Esophagus muscularis mucosa (tissue), 4 donors: ENCODE measurements at regions not wholly inside any gene's neighbourhood (a gene's known extent, or its start where the extent isn't known, plus 50 kb on each side); places are given as distances from the start of the nearest gene placed in this dataset.

Source experiments
- EP300 ChIP-seq: sonication (generic); formaldehyde crosslinking; IDR thresholded peaks from one replicate; pipeline ENCODE4 v1.6.1; 2017; ENCODE audit warnings: antibody characterized with exemption
- POLR2AphosphoS5 ChIP-seq, 2 donors: sonication (generic); formaldehyde crosslinking; IDR thresholded peaks; one replicate each; pipeline ENCODE4 v1.6.1; 2017; ENCODE audit warnings: antibody characterized with exemption in 2 of 2
- TF ChIP-seq, protein P1 (sequence below), 3 experiments: fragments of 200-600 bp in 2 of 3; fragments of 450-650 bp in 1 of 3; sonication (generic) in 2 of 3; IDR thresholded peaks; one replicate each; pipeline ENCODE4 v1.5.1; 2017 to 2019; ENCODE audit warnings: antibody characterized with exemption in 3 of 3, mild to moderate bottlenecking in 2 of 3, moderate library complexity in 1 of 3

DNA sequence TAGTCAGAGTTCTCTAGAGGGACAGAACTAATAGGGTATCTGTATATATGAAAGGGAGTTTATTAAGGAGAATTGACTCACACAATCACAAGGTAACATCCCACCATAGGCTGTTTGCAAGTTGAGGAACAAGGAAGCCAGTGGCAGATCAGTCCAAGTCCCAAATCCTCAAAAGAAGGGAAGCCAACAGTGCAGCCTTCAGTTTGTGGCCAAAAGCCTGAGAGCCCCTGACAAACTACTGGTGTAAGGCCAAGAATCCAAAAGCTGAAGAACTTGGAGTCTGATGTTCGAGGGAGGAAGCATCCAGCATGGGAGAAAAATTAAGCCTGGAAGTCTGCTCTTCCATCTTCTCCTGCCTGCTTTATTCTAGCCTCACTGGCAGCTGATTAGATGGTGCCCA, 1107.2 kb upstream of the CELF2 start:
- TF ChIP-seq POLR2AphosphoS5 (IDR thresholded peaks at IDR 0.05) (no peak), EP300 (no peak)
- TF ChIP-seq, protein P1, sequence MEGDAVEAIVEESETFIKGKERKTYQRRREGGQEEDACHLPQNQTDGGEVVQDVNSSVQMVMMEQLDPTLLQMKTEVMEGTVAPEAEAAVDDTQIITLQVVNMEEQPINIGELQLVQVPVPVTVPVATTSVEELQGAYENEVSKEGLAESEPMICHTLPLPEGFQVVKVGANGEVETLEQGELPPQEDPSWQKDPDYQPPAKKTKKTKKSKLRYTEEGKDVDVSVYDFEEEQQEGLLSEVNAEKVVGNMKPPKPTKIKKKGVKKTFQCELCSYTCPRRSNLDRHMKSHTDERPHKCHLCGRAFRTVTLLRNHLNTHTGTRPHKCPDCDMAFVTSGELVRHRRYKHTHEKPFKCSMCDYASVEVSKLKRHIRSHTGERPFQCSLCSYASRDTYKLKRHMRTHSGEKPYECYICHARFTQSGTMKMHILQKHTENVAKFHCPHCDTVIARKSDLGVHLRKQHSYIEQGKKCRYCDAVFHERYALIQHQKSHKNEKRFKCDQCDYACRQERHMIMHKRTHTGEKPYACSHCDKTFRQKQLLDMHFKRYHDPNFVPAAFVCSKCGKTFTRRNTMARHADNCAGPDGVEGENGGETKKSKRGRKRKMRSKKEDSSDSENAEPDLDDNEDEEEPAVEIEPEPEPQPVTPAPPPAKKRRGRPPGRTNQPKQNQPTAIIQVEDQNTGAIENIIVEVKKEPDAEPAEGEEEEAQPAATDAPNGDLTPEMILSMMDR (IDR thresholded peaks at IDR 0.05), result no peak
